NCI-H510A (cell line): ENCODE measurements at regions not wholly inside any gene's neighbourhood (a gene's known extent, or its start where the extent isn't known, plus 50 kb on each side); places are given as distances from the start of the nearest gene placed in this dataset.
A peak's percentile ranks its signal among the peaks of the same experiment; 100 is the strongest.
"Not testable (repeated sequence)": the region's sequence is repeated elsewhere in the genome, so short reads cannot be mapped to it uniquely, and the experiment has no call there.

ENCODE experiments used
- DNase-seq: peaks from one replicate; lab custom pipeline; 2025; lab: John Stamatoyannopoulos, UW

DNA sequence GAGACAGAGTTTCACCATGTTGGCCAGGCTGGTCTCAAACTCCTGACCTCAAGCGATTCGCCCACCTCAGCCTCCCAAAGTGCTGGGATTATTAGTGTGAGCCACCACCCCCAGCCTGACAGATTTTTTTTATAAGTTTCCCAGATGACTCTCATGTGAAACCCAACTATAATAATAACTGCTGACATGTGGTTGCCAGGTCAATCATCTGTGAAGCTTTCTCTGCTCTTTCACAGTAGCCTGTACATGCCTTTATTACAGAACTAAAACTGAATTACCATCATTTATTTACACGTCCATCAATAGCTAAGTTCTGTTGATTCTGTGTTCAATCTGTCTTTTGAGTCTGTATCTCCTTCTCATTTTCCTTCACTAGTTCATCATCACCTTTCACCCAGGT lies 218.5 kb downstream of the RPS29 start:
- no peak for DNase-seq

DNA sequence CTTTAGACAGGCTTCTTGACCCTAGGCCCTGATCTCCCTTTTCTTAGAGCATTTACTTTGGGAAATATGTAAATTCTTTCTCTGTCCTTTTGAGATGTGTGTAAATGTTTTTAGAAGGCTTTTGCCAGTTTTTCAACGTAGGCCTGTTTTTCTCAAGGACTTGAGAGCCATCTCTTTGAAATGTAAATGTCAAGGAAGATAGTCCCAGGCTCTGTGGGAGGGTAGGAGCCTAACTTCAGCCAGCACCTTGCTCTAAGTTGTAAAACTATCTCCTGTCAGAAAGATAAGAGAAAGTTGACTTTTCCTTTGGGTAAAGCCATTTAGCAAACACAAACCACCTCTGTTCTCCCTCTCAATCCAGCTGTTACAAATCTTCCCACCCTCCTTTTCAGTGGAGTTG lies 219.8 kb downstream of the RPS29 start:
- DNase-seq = no peak

- no peak for DNase-seq
These were observed 221.4 kb downstream of the RPS29 start for GRCh38 chr14:49364752-49365117.

- DNase-seq = no peak
These were observed 222.1 kb downstream of the RPS29 start for GRCh38 chr14:49363821-49364751.

DNA sequence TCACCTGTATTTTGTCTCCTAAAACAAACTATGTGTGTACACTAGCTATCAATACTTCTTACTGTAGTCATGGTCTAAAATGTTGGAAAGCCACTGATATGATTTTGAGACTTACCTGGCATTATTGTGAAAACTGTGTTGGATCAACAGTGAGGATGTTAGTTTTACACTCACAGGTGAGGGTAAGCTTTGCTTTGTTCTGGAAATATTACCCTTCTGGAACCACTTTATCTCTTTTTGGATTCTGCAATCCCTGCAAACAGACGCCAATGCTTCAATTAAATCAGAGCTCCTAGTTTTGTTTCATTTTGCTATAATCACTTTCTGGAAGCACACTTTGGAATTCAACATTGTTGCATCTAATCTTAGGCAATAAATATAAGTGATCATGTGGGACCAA lies 223.3 kb downstream of the RPS29 start:
- DNase-seq = no peak

- DNase-seq = no peak
These were observed 247.1 kb downstream of the RPS29 start for GRCh38 chr14:49339130-49339529.

GRCh38 chr14:49319810-49320209 lies 266.4 kb downstream of the RPS29 start:
- DNase-seq = no peak

GRCh38 chr14:49315570-49315969 lies 270.6 kb downstream of the RPS29 start:
- no peak for DNase-seq

DNA sequence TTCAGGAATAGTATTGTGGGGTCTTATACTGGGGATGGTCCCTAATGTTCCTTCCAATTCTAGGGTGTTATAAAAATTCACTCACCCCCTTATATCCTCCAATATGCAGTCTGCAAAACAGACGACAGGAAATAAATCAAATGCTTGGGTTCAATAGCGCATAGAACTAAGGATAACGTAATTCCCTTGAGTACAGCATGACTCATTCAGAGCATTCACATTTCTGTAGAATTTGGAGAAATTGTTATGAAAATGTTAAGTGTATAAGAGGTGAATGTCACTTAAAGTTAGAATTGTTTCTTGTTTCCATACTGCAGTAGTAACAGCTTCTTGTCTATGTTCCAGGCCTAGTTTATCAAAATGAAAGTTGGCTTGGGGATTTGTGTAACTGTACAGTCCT lies 271.4 kb downstream of the RPS29 start:
- no peak for DNase-seq

DNA sequence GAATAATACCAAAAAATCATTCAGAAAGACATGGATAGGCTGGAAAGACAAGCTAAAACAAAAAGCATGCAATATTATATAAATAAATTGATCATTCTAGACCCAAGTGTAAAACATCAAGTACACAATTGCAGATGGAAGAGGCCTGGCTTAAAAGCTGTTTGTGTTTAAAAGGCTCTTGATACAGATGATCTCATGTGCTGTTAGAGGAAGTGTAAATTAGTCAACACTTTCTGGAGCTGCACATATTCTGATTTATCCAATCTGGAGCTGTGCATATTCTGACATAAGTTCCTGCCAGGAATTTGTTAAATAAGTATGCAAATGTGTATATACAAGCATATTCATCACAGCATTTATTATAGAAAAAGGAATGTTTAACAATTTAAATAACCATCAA lies 273.1 kb downstream of the RPS29 start:
- DNase-seq = no peak

DNA sequence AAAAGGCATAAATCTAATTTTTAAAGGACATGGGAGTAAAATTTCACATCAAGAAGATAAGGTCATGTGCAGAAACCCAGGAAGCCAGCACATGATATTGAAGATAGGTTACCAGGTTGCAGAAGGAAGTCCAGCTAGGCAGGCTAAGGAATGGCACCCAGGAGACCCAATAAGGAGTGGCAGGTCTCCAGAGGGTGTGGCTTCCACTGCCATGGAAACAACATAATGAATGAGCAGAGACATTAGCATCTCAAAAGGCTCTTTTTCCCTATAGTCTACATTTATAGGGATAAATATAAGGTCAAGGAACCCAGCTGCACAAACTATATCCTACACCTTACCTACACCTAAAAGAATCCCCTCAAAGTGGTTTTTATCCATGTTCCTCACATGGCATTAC lies 275.9 kb downstream of the RPS29 start:
- DNase-seq = no peak

- DNase-seq = no peak
These were observed 279.9 kb downstream of the RPS29 start for GRCh38 chr14:49306152-49306751.

GRCh38 chr14:49303946-49304516 lies 282.1 kb downstream of the RPS29 start:
- DNase-seq = no peak

DNA sequence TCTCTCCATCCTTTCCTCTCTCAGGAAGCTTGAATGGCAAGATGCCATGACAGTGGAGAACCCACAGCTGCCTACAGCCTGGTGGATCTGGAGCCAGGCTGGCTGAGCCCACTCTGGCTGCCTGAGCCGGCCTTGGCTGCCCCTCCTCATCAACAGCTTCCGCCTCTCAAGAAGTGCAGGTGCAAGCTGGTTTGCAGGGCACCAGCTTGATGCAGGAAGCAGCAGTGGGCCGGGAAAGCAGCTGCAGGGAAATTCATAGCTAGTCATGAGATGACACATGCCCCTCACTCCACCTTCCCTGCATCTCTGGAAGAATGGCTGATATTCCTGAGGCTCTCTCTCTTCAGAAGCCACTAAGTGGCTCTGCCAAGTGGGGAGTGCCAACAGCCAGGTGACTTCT lies 289.1 kb downstream of the RPS29 start:
- DNase-seq = peak; percentile 16

DNA sequence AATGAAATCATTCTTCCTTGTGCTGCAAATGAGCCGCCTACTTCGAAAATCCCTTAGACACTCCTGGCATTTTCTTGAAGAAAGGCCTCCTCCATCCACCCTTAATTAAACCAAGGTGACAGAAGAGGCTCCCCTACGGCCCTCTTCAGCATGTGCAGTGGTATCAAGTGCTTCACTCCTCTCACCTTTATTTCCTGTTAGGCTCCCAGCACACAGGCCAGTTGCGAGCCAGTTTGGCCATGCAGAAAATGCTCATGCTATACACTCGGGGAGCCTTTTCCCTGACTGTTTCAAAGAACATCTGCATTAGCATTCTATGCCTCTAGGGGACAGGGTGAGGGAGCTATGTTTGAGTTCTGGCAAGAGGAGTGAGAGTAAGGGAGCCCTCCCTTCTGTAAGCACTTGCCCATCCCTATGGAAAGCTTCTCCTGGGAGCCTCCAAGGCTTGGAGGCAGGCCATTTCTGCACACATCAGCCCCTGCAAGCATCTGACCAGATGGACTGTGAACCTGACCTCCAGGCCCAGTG lies 291.5 kb downstream of the RPS29 start:
- no peak for DNase-seq

GRCh38 chr14:49287004-49287403 lies 299.2 kb downstream of the RPS29 start:
- no peak for DNase-seq

- no peak for DNase-seq
These were observed 299.8 kb downstream of the RPS29 start for GRCh38 chr14:49286257-49286983.

DNA sequence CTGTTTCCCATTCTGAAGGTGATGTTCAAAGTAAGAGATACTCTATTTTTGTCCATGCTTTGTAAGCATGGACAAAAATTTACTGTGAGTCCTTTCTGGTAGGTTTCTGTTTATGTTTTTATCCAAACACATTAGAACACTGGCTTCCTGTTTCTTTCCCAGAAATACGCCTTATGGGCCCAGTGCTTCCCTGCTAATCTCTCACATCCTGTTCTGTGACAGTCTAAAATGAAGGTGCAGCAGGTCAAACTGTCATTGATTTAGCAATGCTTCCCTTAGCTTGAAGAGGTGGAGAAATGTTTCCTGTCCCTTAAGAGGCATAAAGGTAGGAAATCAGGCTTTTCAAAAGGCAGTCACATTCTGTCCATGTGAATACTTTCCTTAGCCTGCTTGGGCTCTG lies 305.6 kb downstream of the RPS29 start:
- no peak for DNase-seq

DNA sequence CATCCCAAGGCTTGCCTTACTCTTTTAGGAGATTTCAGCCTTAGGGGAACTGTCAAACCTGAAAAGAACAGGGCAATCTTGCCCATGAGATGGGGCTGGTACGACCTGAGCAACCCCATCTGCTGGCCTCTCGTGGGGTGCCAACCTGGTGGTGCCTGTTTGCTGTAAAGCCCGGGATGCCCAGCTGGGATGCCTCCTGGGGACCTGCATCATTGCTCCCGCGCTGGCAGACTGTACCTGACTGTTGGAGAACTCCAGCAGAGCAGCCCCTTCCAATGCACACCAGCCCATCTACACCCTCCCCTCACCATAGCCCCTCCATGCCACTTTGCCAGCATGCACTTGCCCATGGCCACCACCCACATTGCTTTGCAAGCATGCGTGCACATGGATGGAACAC lies 335.7 kb downstream of the RPS29 start:
- no peak for DNase-seq

GRCh38 chr14:49250109-49250508 lies 336.1 kb downstream of the RPS29 start:
- no peak for DNase-seq

GRCh38 chr14:49249022-49249421 lies 337.2 kb downstream of the RPS29 start:
- no peak for DNase-seq

DNA sequence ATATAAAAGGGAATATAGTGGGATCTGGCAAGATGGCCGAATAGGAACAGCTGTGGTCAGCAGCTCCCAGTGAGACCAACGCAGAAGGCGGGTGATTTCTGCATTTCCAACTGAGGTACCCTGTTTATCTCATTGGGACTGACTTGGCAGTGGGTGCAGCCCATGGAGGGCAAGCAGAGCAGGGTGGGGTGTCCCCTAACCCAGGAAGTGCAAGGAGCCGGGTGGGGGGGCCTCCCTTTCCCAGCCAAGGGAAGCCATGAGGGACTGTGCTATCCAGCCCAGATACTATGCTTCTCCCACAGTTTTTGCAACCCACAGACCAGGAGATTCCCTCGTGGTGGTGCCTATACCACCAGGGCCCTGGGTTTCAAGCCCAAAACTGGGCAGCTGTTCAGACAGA lies 342.4 kb downstream of the RPS29 start:
- DNase-seq = not testable (repeated sequence)
